Right renal pelvis (tissue), 4 donors: ENCODE measurements at regions not wholly inside any gene's neighbourhood (a gene's known extent, or its start where the extent isn't known, plus 50 kb on each side); places are given as distances from the start of the nearest gene placed in this dataset.
"Not testable (repeated sequence)": the region's sequence is repeated elsewhere in the genome, so short reads cannot be mapped to it uniquely, and the experiment has no call there.

Source experiments
- DNase-seq, 4 donors: peaks; one replicate each; pipeline ENCODE4 v3.0.0-alpha.2; 2013; ENCODE audit warnings: low read depth in 4 of 4, low spot score in 3 of 4, missing footprints in 1 of 4

GRCh38 chr11:109043315-109043714 is 378.4 kb downstream of the DDX10 start:
- DNase-seq, result no peak

DNA sequence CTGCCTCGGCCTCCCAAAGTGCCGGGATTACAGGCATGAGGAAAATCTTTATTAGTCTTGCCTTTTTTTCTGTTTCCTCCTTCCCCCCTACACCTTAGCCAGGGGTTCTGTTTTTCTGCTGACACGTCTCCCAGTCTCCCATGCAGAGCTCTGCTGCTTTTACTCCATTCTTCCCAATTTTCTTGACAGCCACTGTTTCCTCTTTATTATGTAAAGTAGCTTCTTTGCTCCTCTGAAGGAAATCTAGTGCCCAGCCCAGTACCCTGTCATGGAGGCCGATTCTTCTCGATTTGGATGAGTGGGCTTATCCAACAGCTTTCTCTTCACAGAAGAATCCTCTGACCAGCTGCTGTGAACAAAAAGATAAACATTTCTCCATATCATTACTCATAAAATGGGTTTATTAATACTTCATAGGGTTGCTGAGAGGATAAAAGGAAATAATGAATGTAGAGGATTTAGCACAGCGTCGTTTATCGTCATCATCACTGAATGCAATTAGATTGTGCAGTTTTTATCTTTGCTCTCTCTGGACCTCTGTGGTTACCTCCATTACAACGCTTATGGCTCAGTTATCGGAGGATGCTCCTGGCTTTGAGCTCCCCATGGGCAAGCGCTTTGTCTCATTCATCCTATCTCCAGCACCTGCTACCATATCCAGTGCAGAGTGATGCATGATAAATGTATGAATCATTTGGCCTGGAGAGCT is 375.6 kb upstream of the C11orf87 start:
- DNase-seq, result no peak

GRCh38 chr11:109048098-109048497 is 373.9 kb upstream of the C11orf87 start:
- no peak for DNase-seq

- no peak for DNase-seq
These were observed 370.8 kb upstream of the C11orf87 start for GRCh38 chr11:109051200-109051599.

- no peak for DNase-seq
These were observed 362.6 kb upstream of the C11orf87 start for GRCh38 chr11:109059402-109059801.

- DNase-seq, result no peak
These were observed 360.6 kb upstream of the C11orf87 start for GRCh38 chr11:109061394-109061793.

DNA sequence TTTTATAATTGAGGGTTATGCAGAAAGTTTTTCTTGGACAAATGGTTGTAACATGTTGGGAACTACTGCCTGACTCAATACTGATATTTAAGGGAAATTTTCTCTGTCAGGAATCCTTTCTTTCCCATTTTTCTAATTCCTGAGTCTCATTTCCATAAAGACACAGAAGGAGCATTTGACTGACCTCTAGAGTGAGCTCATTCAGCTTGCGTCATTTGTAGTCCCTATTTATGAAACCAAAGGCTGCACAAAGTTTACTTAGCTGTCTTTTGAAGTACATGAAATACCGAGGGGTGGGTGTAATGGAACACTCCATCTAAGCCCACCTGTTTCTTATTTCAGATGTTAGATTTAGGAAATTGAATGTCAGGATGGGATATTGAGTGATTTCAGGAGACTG is 359.5 kb upstream of the C11orf87 start:
- DNase-seq, result no peak

DNA sequence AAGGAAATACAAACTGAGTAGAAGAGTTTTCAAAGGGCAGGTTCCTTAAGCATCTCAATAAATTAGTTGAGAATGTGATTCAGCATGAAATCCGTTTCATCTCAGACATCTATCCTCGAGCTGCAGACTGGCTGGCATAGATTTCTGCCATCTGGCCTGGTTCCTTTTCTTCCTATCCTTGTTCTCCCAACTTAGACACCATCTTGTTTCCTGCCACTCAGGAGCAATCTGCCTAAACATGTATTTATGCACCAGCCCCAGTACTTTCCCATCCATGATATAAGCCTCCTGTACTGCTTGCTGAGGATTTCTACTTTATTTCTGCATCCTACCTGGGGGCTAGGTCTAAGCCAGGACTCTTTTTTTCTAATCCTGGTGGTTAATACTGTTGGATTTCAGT is 359.1 kb upstream of the C11orf87 start:
- DNase-seq, result no peak

GRCh38 chr11:109064618-109065311 is 357.2 kb upstream of the C11orf87 start:
- DNase-seq, result not testable (repeated sequence)

DNA sequence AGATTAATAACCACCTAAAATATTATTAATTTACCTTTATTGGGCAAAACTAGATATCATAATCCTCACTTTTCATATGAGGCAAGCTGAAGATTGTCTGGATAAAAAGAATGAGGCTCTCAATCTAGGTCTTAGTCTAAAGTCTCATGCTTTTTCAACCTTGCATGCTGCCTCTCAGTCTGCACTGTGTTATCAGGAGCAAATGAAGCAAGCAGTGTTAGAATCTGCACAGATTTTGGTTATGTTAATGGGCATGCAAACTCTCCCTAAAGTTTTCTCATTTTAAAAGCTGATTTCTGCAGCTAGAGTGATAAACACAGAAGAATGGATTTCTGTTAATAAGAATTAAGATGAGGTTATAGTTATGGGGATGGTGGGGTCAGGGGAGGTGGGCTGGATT is 350.7 kb upstream of the C11orf87 start:
- no peak for DNase-seq

DNA sequence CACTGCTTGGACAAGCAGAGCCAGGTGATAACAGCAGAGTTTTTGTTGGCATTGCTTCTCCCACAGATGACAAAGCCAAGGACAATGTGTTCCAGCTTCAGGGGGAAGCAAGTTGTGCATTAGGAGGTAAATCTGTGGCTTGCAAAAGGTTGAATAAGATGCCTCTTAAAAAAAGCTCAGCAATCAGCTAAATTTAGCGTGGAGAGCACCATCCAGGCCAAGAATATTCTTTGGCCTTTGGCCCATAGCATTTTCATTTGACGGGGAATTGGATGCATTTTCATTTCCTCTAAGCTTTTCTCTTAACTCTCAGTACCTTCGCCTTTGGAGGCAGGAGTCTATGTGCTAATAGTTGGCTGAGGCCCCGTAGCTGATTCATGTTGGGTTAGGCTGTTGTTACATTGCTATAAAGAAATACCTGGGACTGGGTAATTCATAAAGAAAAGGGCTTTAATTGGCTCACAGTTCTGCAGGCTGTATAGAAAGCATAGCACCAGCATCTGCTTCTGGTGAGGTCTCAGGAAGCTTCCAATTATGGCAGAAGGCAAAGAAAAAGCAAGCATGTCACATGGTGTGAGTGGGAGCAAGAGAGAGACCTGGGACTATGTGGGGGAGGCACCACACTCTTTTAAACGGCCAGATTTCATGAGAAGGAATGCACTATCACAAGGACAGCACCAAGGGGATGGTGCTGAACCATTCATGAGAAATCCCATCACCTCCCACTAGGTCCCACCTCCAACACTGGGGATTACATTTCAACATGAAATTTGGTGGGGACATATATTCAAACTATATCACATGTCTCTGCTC is 350.1 kb upstream of the C11orf87 start:
- no peak for DNase-seq

DNA sequence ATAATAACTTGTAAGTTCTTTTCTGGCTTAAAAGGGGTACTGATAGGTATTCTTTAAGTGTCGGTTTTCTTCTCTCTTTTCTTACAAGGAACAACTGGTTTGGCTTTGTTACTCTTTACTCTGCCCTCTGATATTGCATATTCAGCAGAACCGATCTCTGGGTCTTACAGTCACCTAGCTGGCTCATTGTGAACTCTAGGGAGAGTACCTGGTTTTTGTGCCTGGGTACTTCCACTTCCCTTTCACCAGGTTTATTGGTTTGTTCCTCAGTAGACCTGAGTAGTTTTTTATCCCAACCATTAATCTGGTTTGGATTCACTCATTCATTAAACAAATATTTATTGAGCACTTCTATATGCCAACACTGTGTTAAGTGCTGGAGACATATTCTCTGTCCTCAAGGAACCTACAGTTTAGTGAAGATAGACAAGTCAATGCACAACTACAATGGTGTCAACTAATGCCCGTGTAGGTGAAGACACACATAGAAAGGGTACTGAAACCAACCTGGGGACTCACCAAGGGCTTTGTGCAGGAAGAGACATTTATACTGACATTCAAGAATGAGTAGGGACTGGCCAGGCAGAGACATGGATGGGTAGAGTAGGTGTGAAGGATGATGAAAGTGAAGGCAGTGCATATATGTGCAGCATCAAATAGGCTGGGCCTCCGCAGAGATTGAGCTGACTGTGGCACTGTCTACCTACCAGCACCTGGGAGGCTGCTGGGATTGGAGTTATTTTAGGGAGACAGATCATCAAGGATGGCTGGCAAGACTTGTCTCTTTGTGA is 348.8 kb upstream of the C11orf87 start:
- no peak for DNase-seq

GRCh38 chr11:109075976-109076375 is 346.0 kb upstream of the C11orf87 start:
- DNase-seq, result no peak

DNA sequence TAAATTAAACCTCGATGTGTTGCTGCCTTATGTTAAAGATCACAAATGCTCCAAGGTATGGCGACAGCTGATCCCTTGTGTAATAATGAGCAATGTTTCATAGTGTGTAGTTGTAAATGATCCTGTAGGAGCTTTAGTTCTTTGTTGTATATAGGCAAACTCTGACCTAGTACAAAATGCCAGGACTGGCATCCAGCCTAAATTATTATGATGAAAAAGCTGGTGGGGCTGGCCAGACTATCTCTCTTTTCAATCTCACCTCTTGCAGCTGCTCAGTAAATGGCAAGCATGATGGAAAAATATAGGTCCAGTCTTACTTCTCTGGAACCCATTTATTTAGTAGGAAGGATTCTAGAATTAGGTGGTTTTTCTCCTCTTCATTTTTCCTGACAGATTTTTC is 345.1 kb upstream of the C11orf87 start:
- DNase-seq, result no peak

DNA sequence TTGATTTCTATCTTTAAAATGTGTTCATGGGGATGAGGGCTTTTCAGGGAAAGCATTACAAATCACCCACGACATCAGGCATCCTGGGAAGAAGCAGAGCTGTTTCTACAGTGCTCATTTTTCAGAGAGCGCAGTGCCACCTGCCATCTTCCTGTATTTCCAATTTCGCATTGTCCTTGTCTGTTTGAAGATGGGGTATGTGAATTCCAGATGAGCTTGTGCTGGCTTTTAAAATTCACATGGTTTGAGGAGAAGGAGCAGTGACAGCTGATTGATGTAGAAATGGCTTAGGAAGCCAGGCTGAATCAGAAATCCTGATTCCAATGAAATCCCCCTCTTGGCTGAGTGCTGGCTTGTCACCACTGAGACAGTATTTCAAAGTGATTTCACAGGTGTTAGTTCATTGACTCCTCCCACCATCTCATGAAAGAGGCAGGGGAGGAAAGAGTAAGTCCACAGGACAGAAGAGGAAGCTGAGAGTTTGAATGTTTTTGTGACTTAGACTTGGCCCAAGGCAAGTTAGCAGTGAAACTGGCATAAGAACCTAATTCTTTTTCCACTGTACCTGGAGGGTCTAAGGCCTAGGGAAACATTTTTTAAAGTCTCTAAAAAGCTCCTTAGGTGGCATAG is 344.6 kb upstream of the C11orf87 start:
- DNase-seq, result no peak

DNA sequence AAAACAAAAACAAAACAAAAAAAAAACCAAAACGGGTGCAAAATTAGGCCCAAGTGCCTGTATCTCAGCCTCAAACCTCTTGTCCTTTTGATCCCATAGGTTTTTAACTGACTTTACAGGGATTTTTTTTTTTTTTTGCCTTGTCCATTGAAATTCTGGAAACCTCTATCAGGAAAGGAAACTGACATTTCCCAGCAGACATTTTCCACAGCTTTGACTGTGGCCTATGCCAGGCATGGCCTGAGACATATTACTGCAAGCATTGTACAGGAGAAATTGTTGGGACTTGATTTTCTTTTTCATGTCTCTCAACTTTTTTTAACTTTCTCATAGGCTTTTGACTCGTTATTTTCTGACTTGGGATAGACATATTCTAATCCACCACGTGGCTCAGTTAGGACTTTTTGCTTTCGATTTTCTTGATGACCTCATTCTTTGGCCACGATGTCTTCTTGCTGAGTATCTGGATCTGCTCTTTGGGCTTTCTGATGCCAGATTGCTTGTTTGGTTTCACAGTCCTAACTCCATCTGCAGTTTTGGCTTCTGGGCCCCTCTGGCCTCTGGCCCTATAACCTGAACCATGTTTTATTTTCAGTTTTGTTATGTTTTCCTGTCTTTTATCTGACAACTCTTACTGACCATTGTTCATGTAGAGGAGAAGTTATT is 336.1 kb upstream of the C11orf87 start:
- no peak for DNase-seq

GRCh38 chr11:109086931-109087330 is 335.1 kb upstream of the C11orf87 start:
- DNase-seq, result no peak

GRCh38 chr11:109088086-109088485 is 333.9 kb upstream of the C11orf87 start:
- no peak for DNase-seq

GRCh38 chr11:109089144-109089543 is 332.8 kb upstream of the C11orf87 start:
- no peak for DNase-seq

GRCh38 chr11:109093354-109093753 is 328.6 kb upstream of the C11orf87 start:
- DNase-seq, result no peak
